ENCODE measurements at regions not wholly inside any gene's neighbourhood (a gene's known extent, or its start where the extent isn't known, plus 50 kb on each side); places are given as distances from the start of the nearest gene placed in this dataset.

DNA sequence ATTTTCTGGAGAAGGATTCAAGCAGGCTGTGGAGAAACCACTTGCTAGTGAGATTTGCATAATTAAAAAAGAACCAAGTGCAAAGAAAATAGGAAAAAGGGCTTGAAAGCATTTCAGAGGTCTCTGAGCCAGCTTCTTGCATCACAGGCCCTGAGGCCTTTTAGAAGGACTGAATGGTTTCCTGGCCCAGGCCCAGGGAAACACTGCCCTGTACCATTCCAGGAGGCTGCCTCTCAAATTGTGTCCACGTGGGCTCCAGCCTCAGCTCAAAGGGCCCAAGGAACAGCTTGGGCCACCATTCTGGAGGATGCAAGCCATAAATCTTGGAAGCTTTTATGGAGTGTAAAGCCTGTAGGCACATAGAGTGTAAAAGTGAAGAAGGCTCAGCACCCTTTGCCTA is 523.3 kb upstream of the VRK2 start:
- TF ChIP-seq ZNF616 (CRISPR knock-in tag; IDR thresholded peaks at IDR 0.05; ENCODE audit: low read depth), result no peak
- TF ChIP-seq, protein P1, sequence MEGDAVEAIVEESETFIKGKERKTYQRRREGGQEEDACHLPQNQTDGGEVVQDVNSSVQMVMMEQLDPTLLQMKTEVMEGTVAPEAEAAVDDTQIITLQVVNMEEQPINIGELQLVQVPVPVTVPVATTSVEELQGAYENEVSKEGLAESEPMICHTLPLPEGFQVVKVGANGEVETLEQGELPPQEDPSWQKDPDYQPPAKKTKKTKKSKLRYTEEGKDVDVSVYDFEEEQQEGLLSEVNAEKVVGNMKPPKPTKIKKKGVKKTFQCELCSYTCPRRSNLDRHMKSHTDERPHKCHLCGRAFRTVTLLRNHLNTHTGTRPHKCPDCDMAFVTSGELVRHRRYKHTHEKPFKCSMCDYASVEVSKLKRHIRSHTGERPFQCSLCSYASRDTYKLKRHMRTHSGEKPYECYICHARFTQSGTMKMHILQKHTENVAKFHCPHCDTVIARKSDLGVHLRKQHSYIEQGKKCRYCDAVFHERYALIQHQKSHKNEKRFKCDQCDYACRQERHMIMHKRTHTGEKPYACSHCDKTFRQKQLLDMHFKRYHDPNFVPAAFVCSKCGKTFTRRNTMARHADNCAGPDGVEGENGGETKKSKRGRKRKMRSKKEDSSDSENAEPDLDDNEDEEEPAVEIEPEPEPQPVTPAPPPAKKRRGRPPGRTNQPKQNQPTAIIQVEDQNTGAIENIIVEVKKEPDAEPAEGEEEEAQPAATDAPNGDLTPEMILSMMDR (CRISPR knock-in tag; IDR thresholded peaks at IDR 0.05), result no peak
- TF ChIP-seq, protein P2, sequence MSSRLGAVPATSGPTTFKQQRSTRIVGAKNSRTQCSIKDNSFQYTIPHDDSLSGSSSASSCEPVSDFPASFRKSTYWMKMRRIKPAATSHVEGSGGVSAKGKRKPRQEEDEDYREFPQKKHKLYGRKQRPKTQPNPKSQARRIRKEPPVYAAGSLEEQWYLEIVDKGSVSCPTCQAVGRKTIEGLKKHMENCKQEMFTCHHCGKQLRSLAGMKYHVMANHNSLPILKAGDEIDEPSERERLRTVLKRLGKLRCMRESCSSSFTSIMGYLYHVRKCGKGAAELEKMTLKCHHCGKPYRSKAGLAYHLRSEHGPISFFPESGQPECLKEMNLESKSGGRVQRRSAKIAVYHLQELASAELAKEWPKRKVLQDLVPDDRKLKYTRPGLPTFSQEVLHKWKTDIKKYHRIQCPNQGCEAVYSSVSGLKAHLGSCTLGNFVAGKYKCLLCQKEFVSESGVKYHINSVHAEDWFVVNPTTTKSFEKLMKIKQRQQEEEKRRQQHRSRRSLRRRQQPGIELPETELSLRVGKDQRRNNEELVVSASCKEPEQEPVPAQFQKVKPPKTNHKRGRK (CRISPR knock-in tag; IDR thresholded peaks at IDR 0.05), result no peak
- TF ChIP-seq, protein P3, sequence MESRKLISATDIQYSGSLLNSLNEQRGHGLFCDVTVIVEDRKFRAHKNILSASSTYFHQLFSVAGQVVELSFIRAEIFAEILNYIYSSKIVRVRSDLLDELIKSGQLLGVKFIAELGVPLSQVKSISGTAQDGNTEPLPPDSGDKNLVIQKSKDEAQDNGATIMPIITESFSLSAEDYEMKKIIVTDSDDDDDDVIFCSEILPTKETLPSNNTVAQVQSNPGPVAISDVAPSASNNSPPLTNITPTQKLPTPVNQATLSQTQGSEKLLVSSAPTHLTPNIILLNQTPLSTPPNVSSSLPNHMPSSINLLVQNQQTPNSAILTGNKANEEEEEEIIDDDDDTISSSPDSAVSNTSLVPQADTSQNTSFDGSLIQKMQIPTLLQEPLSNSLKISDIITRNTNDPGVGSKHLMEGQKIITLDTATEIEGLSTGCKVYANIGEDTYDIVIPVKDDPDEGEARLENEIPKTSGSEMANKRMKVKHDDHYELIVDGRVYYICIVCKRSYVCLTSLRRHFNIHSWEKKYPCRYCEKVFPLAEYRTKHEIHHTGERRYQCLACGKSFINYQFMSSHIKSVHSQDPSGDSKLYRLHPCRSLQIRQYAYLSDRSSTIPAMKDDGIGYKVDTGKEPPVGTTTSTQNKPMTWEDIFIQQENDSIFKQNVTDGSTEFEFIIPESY (CRISPR knock-in tag; IDR thresholded peaks at IDR 0.05), result no peak
- TF ChIP-seq TMF1 (CRISPR knock-in tag; IDR thresholded peaks at IDR 0.05; ENCODE audit: low read depth), result no peak
- TF ChIP-seq, protein P4, sequence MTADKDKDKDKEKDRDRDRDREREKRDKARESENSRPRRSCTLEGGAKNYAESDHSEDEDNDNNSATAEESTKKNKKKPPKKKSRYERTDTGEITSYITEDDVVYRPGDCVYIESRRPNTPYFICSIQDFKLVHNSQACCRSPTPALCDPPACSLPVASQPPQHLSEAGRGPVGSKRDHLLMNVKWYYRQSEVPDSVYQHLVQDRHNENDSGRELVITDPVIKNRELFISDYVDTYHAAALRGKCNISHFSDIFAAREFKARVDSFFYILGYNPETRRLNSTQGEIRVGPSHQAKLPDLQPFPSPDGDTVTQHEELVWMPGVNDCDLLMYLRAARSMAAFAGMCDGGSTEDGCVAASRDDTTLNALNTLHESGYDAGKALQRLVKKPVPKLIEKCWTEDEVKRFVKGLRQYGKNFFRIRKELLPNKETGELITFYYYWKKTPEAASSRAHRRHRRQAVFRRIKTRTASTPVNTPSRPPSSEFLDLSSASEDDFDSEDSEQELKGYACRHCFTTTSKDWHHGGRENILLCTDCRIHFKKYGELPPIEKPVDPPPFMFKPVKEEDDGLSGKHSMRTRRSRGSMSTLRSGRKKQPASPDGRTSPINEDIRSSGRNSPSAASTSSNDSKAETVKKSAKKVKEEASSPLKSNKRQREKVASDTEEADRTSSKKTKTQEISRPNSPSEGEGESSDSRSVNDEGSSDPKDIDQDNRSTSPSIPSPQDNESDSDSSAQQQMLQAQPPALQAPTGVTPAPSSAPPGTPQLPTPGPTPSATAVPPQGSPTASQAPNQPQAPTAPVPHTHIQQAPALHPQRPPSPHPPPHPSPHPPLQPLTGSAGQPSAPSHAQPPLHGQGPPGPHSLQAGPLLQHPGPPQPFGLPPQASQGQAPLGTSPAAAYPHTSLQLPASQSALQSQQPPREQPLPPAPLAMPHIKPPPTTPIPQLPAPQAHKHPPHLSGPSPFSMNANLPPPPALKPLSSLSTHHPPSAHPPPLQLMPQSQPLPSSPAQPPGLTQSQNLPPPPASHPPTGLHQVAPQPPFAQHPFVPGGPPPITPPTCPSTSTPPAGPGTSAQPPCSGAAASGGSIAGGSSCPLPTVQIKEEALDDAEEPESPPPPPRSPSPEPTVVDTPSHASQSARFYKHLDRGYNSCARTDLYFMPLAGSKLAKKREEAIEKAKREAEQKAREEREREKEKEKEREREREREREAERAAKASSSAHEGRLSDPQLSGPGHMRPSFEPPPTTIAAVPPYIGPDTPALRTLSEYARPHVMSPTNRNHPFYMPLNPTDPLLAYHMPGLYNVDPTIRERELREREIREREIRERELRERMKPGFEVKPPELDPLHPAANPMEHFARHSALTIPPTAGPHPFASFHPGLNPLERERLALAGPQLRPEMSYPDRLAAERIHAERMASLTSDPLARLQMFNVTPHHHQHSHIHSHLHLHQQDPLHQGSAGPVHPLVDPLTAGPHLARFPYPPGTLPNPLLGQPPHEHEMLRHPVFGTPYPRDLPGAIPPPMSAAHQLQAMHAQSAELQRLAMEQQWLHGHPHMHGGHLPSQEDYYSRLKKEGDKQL (CRISPR knock-in tag; IDR thresholded peaks at IDR 0.05; ENCODE audit: low read depth), result no peak
- no peak for TF ChIP-seq RAD21 (CRISPR knock-in tag; IDR thresholded peaks at IDR 0.05)
- TF ChIP-seq EP300 (IDR thresholded peaks at IDR 0.05; ENCODE audit: low read depth in 2 of 2, low read length in 2 of 2), result no peak
- no peak for TF ChIP-seq EP300 (CRISPR knock-in tag; IDR thresholded peaks at IDR 0.05; ENCODE audit: borderline replicate concordance)
- no peak for TF ChIP-seq NFE2L2 (IDR thresholded peaks at IDR 0.05; ENCODE audit: low read length)
